ENCODE measurements at regions not wholly inside any gene's neighbourhood (a gene's known extent, or its start where the extent isn't known, plus 50 kb on each side); places are given as distances from the start of the nearest gene placed in this dataset.

- TF ChIP-seq FOXP2 (optimal IDR thresholded peaks at IDR 0.05; ENCODE audit: borderline replicate concordance, extremely low read depth, extremely low read length, insufficient read depth) (no peak), SIN3A (IDR thresholded peaks at IDR 0.05; ENCODE audit: borderline replicate concordance, insufficient read depth, low read length) (no peak), REST (IDR thresholded peaks at IDR 0.05; ENCODE audit: insufficient read depth in 1 of 2, low read depth in 2 of 2, low read length in 2 of 2) (no peak), POLR2AphosphoS5 (IDR thresholded peaks at IDR 0.05; ENCODE audit: low read depth, low read length) (no peak), TAF1 (IDR thresholded peaks at IDR 0.05; ENCODE audit: borderline replicate concordance, insufficient read depth, low read length) (no peak)
These were observed 1166.7 kb upstream of the B3GALT2 start for GRCh38 chr1:194353121-194353520.

- TF ChIP-seq FOXP2 (optimal IDR thresholded peaks at IDR 0.05; ENCODE audit: borderline replicate concordance, extremely low read depth, extremely low read length, insufficient read depth) (no peak), REST (IDR thresholded peaks at IDR 0.05; ENCODE audit: insufficient read depth in 1 of 2, low read depth in 2 of 2, low read length in 2 of 2) (no peak), TAF1 (IDR thresholded peaks at IDR 0.05; ENCODE audit: borderline replicate concordance, insufficient read depth, low read length) (no peak), SIN3A (IDR thresholded peaks at IDR 0.05; ENCODE audit: borderline replicate concordance, insufficient read depth, low read length) (no peak), POLR2AphosphoS5 (IDR thresholded peaks at IDR 0.05; ENCODE audit: low read depth, low read length) (no peak)
These were observed 1160.8 kb upstream of the B3GALT2 start for GRCh38 chr1:194347200-194347599.

- TF ChIP-seq REST (IDR thresholded peaks at IDR 0.05; ENCODE audit: insufficient read depth in 1 of 2, low read depth in 2 of 2, low read length in 2 of 2), result no peak
- TF ChIP-seq FOXP2 (optimal IDR thresholded peaks at IDR 0.05; ENCODE audit: borderline replicate concordance, extremely low read depth, extremely low read length, insufficient read depth), result no peak
- TF ChIP-seq SIN3A (IDR thresholded peaks at IDR 0.05; ENCODE audit: borderline replicate concordance, insufficient read depth, low read length), result no peak
- no peak for TF ChIP-seq TAF1 (IDR thresholded peaks at IDR 0.05; ENCODE audit: borderline replicate concordance, insufficient read depth, low read length)
- no peak for TF ChIP-seq POLR2AphosphoS5 (IDR thresholded peaks at IDR 0.05; ENCODE audit: low read depth, low read length)
These were observed 1156.3 kb upstream of the B3GALT2 start for GRCh38 chr1:194342484-194343262.

GRCh38 chr1:194341587-194341986, 1155.2 kb upstream of the B3GALT2 start:
- no peak for TF ChIP-seq TAF1 (IDR thresholded peaks at IDR 0.05; ENCODE audit: borderline replicate concordance, insufficient read depth, low read length)
- no peak for TF ChIP-seq SIN3A (IDR thresholded peaks at IDR 0.05; ENCODE audit: borderline replicate concordance, insufficient read depth, low read length)
- no peak for TF ChIP-seq FOXP2 (optimal IDR thresholded peaks at IDR 0.05; ENCODE audit: borderline replicate concordance, extremely low read depth, extremely low read length, insufficient read depth)

GRCh38 chr1:194339471-194339870, 1153.1 kb upstream of the B3GALT2 start:
- no peak for TF ChIP-seq POLR2AphosphoS5 (IDR thresholded peaks at IDR 0.05; ENCODE audit: low read depth, low read length)
- TF ChIP-seq FOXP2 (optimal IDR thresholded peaks at IDR 0.05; ENCODE audit: borderline replicate concordance, extremely low read depth, extremely low read length, insufficient read depth), result no peak
- no peak for TF ChIP-seq REST (IDR thresholded peaks at IDR 0.05; ENCODE audit: insufficient read depth in 1 of 2, low read depth in 2 of 2, low read length in 2 of 2)
- no peak for TF ChIP-seq SIN3A (IDR thresholded peaks at IDR 0.05; ENCODE audit: borderline replicate concordance, insufficient read depth, low read length)
- no peak for TF ChIP-seq TAF1 (IDR thresholded peaks at IDR 0.05; ENCODE audit: borderline replicate concordance, insufficient read depth, low read length)
